GM19455 (cell line): ENCODE measurements at regions not wholly inside any gene's neighbourhood (a gene's known extent, or its start where the extent isn't known, plus 50 kb on each side); places are given as distances from the start of the nearest gene placed in this dataset.

Source experiments
- ATAC-seq: cut with Tn5 transposase; IDR thresholded peaks from one replicate; pipeline ENCODE4 v1.9.1; 2021; ENCODE audit not compliant: unreplicated experiment

DNA sequence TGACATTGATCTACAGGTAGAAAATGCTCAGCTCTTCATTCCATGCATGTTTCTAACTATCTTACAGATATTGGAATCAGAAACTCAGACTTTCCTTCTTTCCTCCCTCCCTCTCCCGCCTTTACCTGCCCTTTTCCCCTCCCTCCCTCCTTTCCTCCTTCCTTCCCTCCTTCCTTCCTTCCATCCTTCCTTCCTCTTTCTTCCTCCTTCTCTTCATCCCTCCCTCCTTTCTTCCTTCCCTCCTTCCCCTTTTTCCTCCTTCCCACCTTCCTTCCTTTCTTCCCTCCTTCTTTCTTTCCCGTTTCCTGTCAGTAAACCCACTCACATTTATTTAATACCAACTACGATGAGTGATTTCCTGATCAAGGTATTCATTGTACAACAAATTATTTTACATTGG is 113.4 kb upstream of the IRS2 start:
- no peak for ATAC-seq

DNA sequence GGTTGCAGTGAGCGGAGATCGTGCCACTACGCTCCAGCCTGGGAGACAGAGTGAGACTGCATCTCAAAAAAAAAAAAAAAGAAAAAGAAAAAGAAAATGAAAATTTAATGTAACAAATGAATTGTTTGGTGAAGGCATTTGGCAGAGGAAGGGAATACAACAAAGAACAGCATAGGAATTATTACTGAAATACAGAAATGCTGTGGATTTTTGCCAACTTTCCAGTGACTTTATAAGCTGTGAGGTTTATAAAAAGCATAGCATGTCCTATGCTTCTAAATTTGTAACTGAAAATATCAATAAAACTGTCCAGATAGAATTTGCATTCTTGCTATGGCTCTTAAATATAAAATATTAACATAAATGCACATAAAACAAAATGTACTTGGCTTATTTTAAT is 112.9 kb upstream of the IRS2 start:
- ATAC-seq = no peak

DNA sequence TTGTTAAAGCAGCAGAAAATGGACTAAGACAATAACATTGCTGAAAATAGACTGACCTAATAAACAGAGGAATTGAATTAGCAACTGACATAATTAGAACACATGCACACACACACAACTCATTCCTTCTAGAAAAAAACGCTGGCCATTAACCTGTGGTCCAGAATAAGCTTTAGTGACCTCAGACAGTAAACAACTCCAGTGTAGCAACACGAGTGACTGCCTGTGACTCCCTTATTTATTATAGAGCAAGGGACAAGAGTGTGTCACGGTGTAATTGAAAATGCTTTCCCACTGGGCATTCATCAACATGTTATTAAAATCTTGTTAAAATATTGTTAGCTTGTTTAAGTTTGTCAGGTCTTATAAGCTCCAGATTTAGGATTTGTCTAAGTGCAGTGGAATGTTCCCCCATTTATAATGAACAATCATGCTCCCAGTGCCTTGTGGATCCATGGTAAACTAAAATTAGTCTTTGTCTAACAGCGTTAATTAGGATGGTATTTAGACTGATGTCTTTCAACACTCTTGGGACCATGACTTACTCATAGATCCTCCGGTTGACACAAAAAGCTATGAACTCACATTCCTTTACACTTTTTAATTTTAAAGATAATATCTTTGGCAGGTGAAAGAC is 111.7 kb upstream of the IRS2 start:
- ATAC-seq = no peak

DNA sequence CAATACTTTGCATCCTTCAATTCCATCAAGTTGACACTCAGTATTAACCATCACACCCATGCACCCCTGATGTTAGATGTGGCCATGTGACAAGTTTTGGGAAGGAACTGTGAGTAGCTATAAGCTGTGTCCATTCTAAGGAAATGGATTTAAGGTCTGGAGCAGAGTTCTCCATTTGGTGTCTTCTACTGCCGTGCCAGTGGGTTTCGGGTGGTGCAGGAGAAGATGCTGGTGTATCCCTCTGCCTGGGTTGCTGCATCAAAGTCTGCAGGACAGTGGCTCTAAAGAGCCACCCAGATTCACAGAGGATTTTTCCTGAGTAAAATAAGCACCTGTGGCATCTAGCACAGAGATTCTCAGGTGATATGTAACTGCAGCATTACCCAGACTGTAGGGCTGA is 105.7 kb upstream of the IRS2 start:
- ATAC-seq = no peak

DNA sequence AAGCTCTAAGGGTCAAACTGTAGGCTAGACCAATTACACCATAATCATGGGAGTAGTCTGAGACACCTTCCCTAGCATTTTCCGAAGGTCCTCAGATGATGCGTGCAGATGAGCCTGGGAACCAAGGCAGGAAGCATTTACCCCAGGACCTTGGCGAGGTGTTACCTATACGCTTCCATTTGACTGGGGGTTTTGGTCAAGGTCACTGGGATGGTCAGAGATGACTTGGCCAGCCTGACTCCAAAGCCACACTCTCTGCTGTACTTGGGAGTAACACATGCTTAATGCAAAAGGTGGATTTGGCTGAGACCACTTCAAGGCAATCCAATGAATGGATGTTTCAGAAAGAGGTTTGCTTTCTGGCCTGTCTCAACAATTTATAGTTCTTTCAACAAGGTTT is 98.9 kb upstream of the IRS2 start:
- no peak for ATAC-seq

DNA sequence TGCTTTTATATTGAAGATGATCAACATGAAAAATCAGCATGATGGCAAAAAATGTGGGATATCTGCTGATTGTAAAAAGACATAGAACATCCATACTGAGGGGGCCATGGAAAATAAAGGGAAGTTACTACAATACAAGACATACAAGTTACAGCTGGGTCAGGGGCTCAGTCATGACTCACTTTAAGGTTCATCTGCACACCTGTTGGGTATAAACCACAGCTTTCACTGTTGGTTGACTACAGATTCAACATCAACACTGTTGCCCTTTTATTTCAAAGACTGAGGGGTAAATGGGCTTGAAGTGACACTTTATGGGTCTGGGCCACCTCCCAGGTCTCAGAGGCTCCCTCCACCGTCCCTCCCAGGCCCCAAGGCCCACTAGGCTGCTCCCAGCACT is 98.1 kb upstream of the IRS2 start:
- no peak for ATAC-seq

DNA sequence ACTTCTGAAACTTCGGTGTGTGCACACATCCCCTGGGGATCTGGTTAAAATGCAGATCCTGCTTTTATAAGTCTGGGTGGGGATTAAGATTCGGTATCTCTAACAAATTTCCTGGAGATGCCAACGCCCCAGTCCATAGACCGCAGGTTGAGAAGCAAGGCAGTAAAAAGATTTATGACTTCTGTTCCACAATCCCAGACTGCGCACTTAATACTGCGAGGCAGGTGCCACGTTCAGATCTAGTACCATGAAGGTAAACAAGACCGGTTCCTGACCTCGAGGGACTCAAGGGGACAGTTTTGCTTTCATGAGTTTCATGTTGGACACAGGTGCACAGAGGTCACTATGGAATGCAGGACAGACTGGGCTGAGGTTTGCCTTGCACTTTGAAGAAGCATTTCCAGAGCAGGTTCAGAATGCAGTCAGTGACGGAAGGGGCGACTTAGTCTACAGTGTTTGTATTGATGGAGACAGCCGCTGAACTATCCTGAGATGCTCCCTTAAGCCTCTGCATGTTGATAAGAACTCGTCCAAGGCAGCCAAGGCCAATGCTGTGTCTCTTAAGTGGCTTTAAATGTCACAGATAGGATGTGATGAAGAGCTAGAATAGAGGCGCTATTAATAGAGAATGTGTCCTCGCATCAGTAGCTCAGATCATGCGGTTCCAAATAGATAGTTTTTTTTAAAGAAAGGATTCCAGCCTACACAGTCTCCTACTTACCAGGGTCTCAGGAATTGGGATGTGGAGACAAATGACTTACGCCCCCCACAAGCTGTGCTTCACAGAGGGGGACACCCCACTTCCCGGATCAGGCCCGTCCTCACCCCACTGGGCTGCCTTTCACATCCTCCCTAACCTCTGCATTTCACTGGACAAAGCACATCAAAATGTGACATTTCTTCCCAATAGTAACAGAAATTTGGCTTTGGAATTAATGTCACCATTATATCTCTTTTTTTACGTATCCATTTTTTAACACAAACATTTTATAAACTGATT is 97.1 kb upstream of the IRS2 start:
- ATAC-seq = no peak

DNA sequence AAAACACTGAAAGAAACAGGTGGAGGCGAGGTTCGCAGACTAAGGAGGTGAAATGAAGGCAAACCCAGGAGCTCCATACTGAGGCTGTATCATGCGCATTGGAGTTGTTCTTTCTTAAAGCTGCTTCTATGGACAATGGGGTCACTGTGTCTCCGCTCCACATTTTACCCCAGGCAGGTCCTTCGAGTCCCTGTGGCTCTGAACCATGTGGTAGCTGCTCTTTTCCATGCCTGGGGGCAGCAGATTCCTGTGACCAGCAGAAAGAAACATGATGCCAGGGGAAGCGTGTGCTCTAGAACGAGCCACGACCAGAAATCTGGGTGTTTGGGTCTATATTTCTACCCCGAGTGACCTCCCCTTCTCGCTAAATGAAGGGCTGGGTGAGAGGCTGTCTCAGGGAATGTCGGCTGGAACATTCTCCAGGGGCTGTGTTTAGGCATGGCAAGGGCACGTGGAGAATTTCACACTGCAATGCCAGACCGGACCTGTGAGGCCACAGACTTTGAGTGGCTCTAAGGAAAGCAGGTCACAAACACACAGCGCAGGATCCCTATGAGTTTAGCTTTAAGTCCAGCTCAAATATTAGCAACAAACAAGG is 95.7 kb upstream of the IRS2 start:
- ATAC-seq = no peak

DNA sequence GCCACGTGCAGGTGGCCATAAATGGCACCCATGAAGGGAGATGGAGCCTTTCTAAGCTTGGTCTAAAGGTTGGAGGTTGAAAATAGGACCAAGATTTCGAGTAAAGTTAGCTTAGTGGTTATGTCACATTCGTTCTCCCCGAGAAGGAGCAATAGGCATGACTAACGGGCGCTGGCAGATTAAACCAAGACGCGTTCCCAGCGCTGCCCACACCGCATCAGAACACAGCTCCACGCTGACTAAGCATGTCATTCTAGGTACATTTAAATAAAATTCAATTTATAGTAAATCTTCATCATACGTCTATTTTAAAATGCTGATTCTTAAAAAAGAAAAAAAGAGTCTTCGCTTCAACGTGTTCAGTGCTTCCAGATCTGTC is 95.0 kb upstream of the IRS2 start:
- no peak for ATAC-seq

DNA sequence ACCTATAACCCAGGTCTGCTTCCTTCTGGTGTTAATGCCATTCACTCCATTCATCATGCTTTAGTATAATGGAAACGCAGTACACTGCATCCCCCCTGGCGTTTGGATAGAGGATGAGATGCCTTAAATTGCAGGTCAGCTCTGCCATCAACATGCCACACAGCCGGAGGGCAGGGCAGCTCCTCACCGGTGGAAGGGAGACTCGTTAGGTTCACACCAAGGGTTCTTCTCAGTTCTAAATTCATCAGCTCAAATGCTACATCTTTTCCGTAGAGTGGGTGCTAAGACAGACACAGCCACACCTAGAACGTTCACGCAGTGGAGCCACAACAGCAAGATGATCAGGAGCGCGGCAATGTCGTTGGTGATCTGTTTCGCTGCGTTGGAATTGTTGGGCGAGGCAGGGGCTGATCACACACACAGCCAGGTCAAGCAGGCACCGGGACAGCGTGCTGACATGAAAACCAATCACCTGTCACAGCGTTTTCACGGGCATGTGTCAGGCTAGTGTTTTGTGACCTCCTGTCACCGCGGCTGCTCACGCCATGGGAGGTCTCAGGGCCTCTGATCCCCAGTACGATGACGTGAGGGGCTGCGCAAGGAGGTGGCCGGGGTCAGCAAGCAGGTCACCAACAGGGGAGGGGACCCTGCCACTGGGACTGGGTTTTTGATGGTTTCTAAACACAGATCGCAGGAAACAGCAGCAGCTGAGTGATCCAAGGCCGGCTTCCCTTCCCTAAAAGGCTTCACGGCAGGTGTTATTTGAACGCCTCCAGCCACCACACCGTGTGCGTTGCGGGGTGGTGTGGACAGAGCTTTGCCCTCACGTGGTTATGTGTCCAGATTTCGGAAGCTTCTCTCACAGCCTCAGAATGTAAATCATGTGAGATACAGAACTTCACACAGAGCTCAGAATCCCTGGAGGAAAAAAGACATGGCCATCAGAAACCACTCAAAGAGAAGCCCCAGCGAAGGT is 94.3 kb upstream of the IRS2 start:
- no peak for ATAC-seq

DNA sequence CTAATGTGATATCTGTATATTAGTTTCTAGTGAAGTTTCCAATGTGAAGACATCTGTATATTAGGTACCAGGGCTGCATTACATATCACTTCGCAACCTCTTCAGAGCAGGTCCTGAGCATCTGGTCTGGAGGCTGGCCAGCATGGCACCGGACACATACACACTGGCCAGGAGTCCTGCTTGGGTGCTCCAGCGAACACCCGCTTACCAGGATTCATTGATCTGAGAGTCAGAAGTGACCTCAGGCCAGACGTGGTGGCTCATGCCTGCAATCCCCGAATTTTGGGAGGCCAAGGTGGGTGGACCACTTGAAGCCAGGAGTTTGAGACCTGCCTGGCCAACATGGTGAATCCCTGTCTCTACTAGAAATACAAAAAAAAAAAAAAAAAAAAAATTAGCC is 93.0 kb upstream of the IRS2 start:
- no peak for ATAC-seq

DNA sequence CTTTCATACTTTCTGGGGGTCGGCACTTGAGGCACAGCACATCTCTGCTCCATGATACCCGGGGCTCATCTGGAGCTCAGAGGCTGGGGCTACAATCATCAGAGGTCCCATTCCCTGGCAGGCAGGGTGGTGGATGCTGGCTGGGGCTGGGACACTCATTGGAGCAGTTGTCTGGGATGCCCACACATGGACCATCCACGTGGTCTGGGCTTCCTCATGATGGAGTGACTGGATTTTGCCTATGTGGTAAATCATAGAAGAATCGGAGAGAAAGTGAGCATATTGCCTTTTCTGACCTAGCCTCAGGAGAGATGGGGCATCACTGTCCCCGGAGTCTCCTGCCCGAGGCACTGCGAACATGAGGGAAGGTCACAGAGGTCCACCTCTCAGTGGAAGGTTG is 91.4 kb upstream of the IRS2 start:
- ATAC-seq = no peak

DNA sequence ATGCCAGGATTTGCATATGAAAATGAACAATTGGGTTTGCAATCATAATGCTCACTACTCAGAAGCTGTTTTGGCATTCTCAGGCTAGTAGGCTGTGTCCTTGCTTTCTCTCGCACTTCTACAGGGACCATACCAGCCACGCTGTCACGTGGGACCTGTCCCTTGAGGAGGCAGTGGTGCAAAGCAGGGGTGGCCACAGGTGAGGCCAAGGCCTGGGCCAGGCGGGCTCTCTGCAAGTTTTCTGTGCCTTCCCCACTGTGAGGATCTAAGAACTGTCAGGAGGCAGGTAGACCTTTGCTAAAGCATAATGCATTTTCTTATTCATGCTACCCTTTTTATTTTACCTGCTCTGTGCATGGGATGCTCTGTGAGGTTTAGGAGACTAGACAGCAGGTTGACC is 89.4 kb upstream of the IRS2 start:
- no peak for ATAC-seq

DNA sequence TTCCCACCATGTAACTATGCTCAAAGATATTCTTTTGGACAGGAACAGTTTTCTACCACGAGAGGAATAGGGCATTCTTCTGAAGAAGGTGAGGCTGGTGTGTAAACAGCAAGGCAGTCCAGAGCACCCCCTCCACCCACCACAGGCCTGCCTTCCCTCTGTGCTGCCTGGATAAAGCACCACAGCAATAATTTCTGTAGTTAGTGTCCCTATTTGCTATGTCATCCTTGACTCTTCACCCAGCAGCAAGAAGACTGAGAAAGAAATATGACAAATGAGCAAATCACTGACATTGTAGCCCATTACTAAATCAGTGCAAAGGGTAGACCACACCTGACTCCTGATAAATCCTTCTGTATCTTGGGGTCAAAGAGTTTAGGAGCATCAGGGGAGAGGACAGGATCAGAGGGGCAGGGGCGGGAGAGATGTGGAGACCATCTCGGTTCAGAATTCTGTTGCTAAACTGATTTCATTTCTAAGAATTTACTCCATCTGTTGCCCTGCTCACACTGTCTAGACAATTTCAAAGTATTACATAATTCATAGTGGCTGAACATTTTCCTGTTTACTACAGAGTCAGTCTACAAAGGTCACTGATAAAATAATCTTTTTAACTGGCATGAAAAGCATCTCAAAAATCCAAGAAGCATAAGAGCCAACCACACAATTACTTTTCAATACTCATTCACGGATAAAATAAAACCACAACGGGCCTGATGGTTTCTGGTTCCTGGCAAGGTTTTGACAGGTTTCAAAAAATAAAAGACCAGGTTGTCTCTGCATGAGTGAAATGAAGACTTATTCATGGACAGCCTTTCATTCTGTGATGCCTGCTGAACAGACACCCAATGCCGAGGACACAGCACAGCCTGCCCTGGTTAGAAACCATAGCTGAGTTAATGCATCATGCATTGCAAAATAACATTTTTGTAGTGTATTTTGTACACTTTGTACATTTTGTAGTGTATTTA is 88.4 kb upstream of the IRS2 start:
- ATAC-seq = no peak

DNA sequence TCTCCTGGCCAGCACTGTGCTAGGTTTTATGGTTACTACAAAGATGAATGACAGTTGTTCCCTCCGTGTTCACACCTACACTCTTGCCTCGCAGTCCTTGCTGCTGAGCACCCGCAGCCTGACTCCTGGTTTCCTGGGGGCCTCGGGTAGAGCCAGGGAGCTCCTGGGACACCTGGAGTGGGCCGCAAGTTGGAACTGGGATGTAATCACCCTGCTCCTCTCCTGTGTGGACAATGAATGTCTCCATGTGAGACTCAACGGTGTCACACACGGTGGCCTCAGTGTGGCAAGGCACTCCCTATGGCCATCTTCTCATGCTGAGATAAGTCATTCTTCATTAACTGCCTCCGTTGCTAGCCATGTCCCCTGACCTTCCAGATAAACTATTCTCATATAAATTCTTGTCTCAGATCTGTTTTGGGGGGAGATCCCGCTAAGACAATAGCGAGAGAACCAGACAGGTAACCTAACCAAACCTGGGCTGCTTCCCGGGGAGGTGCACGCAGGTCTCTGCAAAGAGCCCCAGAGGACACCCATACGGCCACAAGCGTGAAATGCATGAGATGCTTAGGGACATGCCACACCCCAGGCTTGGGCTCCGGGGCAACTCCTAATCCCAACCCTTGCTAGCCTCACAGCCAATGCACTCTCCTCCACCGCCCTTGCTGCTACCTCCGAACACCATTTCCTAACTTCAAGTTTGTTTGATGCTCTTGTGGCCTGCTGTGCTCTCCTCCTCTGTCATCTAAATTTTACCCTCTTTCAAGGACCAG is 87.2 kb upstream of the IRS2 start:
- no peak for ATAC-seq

DNA sequence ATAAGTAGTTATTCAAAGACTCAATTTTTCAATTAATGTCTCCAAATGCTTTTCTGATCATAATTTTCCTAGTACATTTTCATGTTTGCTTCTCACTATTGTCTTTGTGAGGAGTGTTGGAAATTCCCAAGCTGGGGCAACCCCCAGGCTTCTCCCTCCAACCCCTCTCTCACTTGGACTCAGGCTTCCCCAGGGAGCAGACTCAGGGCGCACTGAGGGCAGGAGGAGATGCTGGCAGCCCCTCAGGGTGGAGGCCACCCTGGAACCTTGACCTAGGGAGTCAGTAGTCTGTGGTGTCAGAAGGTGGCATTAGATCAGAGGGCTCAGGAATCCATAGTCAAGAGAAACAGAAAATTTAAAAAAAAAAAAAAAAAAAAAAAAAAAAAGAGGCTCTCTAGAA is 86.5 kb upstream of the IRS2 start:
- no peak for ATAC-seq

DNA sequence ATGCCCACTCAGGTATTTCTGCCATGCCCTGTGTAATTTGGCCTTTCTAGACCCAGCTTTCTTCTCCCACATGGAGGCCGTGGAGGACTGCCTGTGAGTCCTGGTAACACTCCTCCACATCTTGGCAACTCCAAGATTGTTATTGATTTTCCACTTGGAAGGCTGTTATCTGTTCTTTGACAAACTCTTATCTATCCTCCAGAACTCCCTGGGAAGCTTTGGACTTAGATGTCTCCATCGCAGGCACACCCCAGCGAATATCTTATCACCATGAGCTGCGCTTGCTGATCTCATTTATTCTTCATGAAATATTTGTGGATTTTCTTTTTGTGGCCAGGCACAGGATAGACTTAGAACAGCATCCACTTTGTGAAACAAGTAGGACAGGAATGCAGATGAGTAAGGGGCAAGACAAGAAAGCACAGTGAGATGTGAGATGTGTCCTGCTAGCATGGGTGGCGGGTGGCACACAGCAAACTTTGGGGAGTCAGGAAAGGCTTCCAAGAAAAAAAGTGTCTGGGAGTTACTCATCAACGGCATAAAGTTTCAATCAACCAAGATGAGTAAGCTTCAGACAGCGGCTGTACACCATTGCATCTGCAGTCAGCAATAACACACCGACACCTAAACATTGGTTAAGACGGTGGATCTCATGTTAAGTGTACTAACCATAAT is 84.5 kb upstream of the IRS2 start:
- no peak for ATAC-seq

DNA sequence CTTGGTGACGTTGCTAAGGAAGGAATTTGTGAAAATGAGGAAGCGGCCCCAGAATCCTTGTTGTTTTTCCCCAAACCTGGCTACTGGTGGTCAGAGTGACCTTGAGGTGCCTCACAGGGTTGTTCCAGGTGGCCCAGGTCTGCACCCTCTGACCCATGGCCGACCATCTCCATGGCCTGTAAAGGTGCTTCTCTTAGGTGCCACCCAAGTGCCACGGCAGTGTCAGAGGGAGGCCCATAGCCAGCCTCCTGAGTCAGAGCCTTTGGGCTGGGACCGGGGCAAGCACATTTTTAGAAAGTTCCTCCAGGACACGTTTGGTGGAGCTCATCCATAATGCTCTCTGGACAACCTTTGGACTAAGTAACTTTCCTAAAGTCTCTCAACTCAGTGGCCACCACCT is 83.9 kb upstream of the IRS2 start:
- ATAC-seq = no peak
